NB4 (cell line): ENCODE measurements at regions not wholly inside any gene's neighbourhood (a gene's known extent, or its start where the extent isn't known, plus 50 kb on each side); places are given as distances from the start of the nearest gene placed in this dataset.

Source experiments
- MYC ChIP-seq: IDR thresholded peaks from 2 replicates; pipeline ENCODE4 v1.6.1; 2011; ENCODE audit warnings: low read depth, low read length
- POLR2A ChIP-seq: IDR thresholded peaks from 2 replicates; pipeline ENCODE4 v1.6.1; 2011; ENCODE audit warnings: mild to moderate bottlenecking; ENCODE audit not compliant: insufficient read length; ENCODE audit errors: extremely low read depth
- TF ChIP-seq, protein P1 (sequence below): IDR thresholded peaks from 2 replicates; pipeline ENCODE4 v1.6.1; 2011; ENCODE audit warnings: low read depth, low read length
- TF ChIP-seq, protein P2 (sequence below): IDR thresholded peaks from one replicate; pipeline ENCODE4 v1.5.1; 2012; ENCODE audit warnings: low read depth, low read length

DNA sequence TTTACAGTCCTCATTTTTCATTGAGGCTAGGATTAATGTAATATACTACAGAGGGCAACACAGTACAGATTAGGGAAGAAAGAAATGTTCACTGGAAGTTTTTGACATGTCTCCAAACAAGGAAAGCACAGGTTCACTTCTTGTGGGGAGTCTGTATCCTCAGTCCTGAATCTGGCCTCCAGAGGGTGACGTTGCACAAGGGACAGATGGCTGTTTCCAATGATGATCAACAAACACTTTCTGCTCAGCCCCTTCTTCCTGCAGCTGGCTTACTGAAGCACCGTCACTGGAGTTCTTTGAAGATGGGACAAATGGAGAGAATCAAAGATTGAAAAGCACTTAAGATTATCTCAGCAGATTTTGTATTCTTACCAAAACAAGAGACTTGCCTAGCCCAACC lies 123.3 kb upstream of the OR4E1 start:
- TF ChIP-seq, protein P1, sequence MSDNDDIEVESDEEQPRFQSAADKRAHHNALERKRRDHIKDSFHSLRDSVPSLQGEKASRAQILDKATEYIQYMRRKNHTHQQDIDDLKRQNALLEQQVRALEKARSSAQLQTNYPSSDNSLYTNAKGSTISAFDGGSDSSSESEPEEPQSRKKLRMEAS = no peak
- TF ChIP-seq, protein P2, sequence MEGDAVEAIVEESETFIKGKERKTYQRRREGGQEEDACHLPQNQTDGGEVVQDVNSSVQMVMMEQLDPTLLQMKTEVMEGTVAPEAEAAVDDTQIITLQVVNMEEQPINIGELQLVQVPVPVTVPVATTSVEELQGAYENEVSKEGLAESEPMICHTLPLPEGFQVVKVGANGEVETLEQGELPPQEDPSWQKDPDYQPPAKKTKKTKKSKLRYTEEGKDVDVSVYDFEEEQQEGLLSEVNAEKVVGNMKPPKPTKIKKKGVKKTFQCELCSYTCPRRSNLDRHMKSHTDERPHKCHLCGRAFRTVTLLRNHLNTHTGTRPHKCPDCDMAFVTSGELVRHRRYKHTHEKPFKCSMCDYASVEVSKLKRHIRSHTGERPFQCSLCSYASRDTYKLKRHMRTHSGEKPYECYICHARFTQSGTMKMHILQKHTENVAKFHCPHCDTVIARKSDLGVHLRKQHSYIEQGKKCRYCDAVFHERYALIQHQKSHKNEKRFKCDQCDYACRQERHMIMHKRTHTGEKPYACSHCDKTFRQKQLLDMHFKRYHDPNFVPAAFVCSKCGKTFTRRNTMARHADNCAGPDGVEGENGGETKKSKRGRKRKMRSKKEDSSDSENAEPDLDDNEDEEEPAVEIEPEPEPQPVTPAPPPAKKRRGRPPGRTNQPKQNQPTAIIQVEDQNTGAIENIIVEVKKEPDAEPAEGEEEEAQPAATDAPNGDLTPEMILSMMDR = no peak
- TF ChIP-seq POLR2A (no peak), MYC (no peak)
